Ascending aorta (tissue), 2 donors: ENCODE measurements at regions not wholly inside any gene's neighbourhood (a gene's known extent, or its start where the extent isn't known, plus 50 kb on each side); places are given as distances from the start of the nearest gene placed in this dataset.
"Not testable (repeated sequence)": the region's sequence is repeated elsewhere in the genome, so short reads cannot be mapped to it uniquely, and the experiment has no call there.

Experiments used
- DNase-seq, 2 donors: peaks; one replicate each; pipeline ENCODE4 v3.0.0-alpha.2; 2019; ENCODE audit warnings: low spot score in 2 of 2
- H3K27ac ChIP-seq, 2 donors: fragments of 200-600 bp; sonication (generic); one replicate each; pipeline ENCODE4 v1.5.1; 2016 to 2017; ENCODE audit warnings: mild to moderate bottlenecking in 1 of 2
- H3K27me3 ChIP-seq: fragments of 200-600 bp; sonication (generic); one replicate; pipeline ENCODE4 v1.5.1; 2017
- H3K36me3 ChIP-seq, 2 donors: fragments of 200-600 bp; sonication (generic); one replicate each; pipeline ENCODE4 v1.5.1; 2016
- H3K4me1 ChIP-seq, 2 donors: fragments of 200-600 bp; sonication (generic); one replicate each; pipeline ENCODE4 v1.5.1; 2016 to 2017; ENCODE audit warnings: mild to moderate bottlenecking in 1 of 2
- H3K4me3 ChIP-seq, 2 donors: fragments of 200-600 bp; sonication (generic); one replicate each; pipeline ENCODE4 v1.5.1; 2016 to 2017; ENCODE audit warnings: mild to moderate bottlenecking in 1 of 2
- H3K9me3 ChIP-seq, 2 donors: fragments of 200-600 bp; sonication (generic); one replicate each; pipeline ENCODE4 v1.5.1; 2016
- CTCF ChIP-seq, 3 experiments: fragments of 200-600 bp in 2 of 3; fragments of 450-650 bp in 1 of 3; sonication (generic) in 2 of 3; IDR thresholded peaks; one replicate each; pipeline ENCODE4 v1.5.1; 2016 to 2019; ENCODE audit warnings: antibody characterized with exemption in 3 of 3, mild to moderate bottlenecking in 1 of 3, moderate library complexity in 1 of 3
- intact Hi-C: fragments of 100-400 bp; cut with DNase I; formaldehyde crosslinking; loops from one replicate; pipeline ENCODE4 v1.15.1; 2023

- Histone ChIP-seq H3K4me3 (no peak overlapping the region), H3K9me3 (no peaks in the 10 kb centered on the region), H3K4me1 (no peaks in the 10 kb centered on the region), H3K36me3 (no peaks in the 10 kb centered on the region), H3K27ac (no peak overlapping the region), H3K27me3 (no peaks in the 10 kb centered on the region)
- intact Hi-C loops = no loop called here
- no peak for DNase-seq
- no peak for TF ChIP-seq CTCF (IDR thresholded peaks at IDR 0.05)
Measured at GRCh38 chr10:34941471-34942357, 126.6 kb upstream of the PARD3 start.

- TF ChIP-seq CTCF (IDR thresholded peaks at IDR 0.05) = no peak
- intact Hi-C loops = no loop called here
- Histone ChIP-seq H3K27ac (no peak overlapping the region), H3K4me1 (no peaks in the 10 kb centered on the region), H3K27me3 (no peaks in the 10 kb centered on the region), H3K4me3 (no peak overlapping the region), H3K9me3 (no peaks in the 10 kb centered on the region), H3K36me3 (no peaks in the 10 kb centered on the region)
- no peak for DNase-seq
Measured at GRCh38 chr10:34940436-34940835, 125.3 kb upstream of the PARD3 start.

GRCh38 chr10:34938399-34938670 lies 123.2 kb upstream of the PARD3 start:
- Histone ChIP-seq H3K4me3 (no peak overlapping the region), H3K27me3 (no peaks in the 10 kb centered on the region), H3K36me3 (no peaks in the 10 kb centered on the region), H3K27ac (no peak overlapping the region), H3K4me1 (no peaks in the 10 kb centered on the region), H3K9me3 (no peaks in the 10 kb centered on the region)
- TF ChIP-seq CTCF (IDR thresholded peaks at IDR 0.05) = no peak
- intact Hi-C loops = no loop called here
- no peak for DNase-seq

GRCh38 chr10:34937643-34938398 lies 122.7 kb upstream of the PARD3 start:
- H3K9me3 ChIP-seq, H3K4me1 ChIP-seq, intact Hi-C loops, H3K27ac ChIP-seq, H3K36me3 ChIP-seq, H3K27me3 ChIP-seq, DNase-seq, H3K4me3 ChIP-seq: not testable (repeated sequence)
- TF ChIP-seq CTCF (IDR thresholded peaks at IDR 0.05) = peak in 1 of 3 experiments; percentile 26

- no peak for TF ChIP-seq CTCF (IDR thresholded peaks at IDR 0.05)
- Histone ChIP-seq H3K27ac (no peak overlapping the region), H3K4me1 (no peaks in the 10 kb centered on the region), H3K36me3 (no peaks in the 10 kb centered on the region), H3K9me3 (no peaks in the 10 kb centered on the region), H3K27me3 (no peaks in the 10 kb centered on the region), H3K4me3 (no peak overlapping the region)
- intact Hi-C loops = no loop called here
- DNase-seq = no peak
Measured at GRCh38 chr10:34936061-34936460, 121.0 kb upstream of the PARD3 start.
